ENCODE measurements at regions not wholly inside any gene's neighbourhood (a gene's known extent, or its start where the extent isn't known, plus 50 kb on each side); places are given as distances from the start of the nearest gene placed in this dataset.

- intact Hi-C loops (cut with micrococcal nuclease; ENCODE audit: unreplicated experiment) = loop anchor here (5.0 kb wide), 1 partner anchor 170 kb away; no protein-coding TSS in a partner anchor
- CTCF ChIA-PET = interaction anchor here (0.6 to 1.4 kb wide), 4 partner anchors 114 to 1000 kb away, joined by 3 to 5 read pairs (median 4); no protein-coding TSS in a partner anchor
- BruUV-seq (replicated peaks) = no TSS peak
These were observed 402.9 kb upstream of the SLC14A2 start for GRCh38 chr18:45212181-45213039.

GRCh38 chr18:45213040-45213333 lies 402.3 kb upstream of the SLC14A2 start:
- CTCF ChIA-PET = interaction anchor here (0.6 to 1.4 kb wide), 4 partner anchors 115 to 1000 kb away, joined by 3 to 5 read pairs (median 4); no protein-coding TSS in a partner anchor
- POLR2A ChIA-PET = no interaction called here
- Mint-ChIP-seq H3K4me1 (ENCODE audit: low read depth, unreplicated experiment) (no peaks in the 10 kb centered on the region), H3K27me3 (ENCODE audit: insufficient read depth, unreplicated experiment) (peaks cover 2% of the 10 kb centered on the region), H3K4me3 (ENCODE audit: unreplicated experiment) (no peak overlapping the region), H3K27ac (ENCODE audit: unreplicated experiment) (no peak overlapping the region), H3K36me3 (ENCODE audit: insufficient read depth, unreplicated experiment) (no peaks in the 10 kb centered on the region), H3K9me3 (ENCODE audit: unreplicated experiment) (peaks cover 9% of the 10 kb centered on the region)
- H3K36me3 ChIP-seq (ENCODE audit: control insufficient read depth, insufficient read depth, low read length) = no peaks in the 10 kb centered on the region
- no peaks in the 10 kb centered on the region for H3K27me3 ChIP-seq (replicated peaks; ENCODE audit: control insufficient read depth, insufficient read depth, low read length)
- H3K9me3 ChIP-seq = no peaks in the 10 kb centered on the region
- DNase-seq = no peak
- TF ChIP-seq CTCF (IDR thresholded peaks at IDR 0.05; ENCODE audit: insufficient read depth in 1 of 2, low read depth in 1 of 2, low read length in 1 of 2, severe bottlenecking in 1 of 2, unreplicated experiment in 1 of 2) = no peak
- intact Hi-C loops (cut with micrococcal nuclease; ENCODE audit: unreplicated experiment) = loop anchor here (5.0 kb wide), 1 partner anchor 169 kb away; no protein-coding TSS in a partner anchor
- BruUV-seq (replicated peaks) = no TSS peak
- H3K4me3 ChIP-seq (ENCODE audit: low read depth, low read length) = no peak overlapping the region
- no peaks in the 10 kb centered on the region for H3K4me1 ChIP-seq

More at GRCh38 chr18:45212181-45213039, 402.9 kb upstream of the SLC14A2 start:
- H3K4me1 ChIP-seq = no peaks in the 10 kb centered on the region
- Mint-ChIP-seq H3K4me3 (ENCODE audit: unreplicated experiment) (no peak overlapping the region), H3K9me3 (ENCODE audit: unreplicated experiment) (peaks cover 9% of the 10 kb centered on the region), H3K4me1 (ENCODE audit: low read depth, unreplicated experiment) (no peaks in the 10 kb centered on the region), H3K27me3 (ENCODE audit: insufficient read depth, unreplicated experiment) (peaks cover 2% of the 10 kb centered on the region), H3K36me3 (ENCODE audit: insufficient read depth, unreplicated experiment) (no peaks in the 10 kb centered on the region), H3K27ac (ENCODE audit: unreplicated experiment) (no peak overlapping the region)
- peak; percentile 74 to 88 for TF ChIP-seq CTCF (IDR thresholded peaks at IDR 0.05; ENCODE audit: insufficient read depth in 1 of 2, low read depth in 1 of 2, low read length in 1 of 2, severe bottlenecking in 1 of 2, unreplicated experiment in 1 of 2)
- H3K4me3 ChIP-seq (ENCODE audit: low read depth, low read length) = no peak overlapping the region
- no peaks in the 10 kb centered on the region for H3K9me3 ChIP-seq
- POLR2A ChIA-PET = no interaction called here
- no peaks in the 10 kb centered on the region for H3K36me3 ChIP-seq (ENCODE audit: control insufficient read depth, insufficient read depth, low read length)
- H3K27me3 ChIP-seq (replicated peaks; ENCODE audit: control insufficient read depth, insufficient read depth, low read length) = no peaks in the 10 kb centered on the region
- DNase-seq = peak; percentile 47 to 65

- intact Hi-C loops (cut with micrococcal nuclease; ENCODE audit: unreplicated experiment) = no loop called here
- H3K4me1 Mint-ChIP-seq (ENCODE audit: low read depth, unreplicated experiment) = peaks cover 6% of the 10 kb centered on the region
- H3K9me3 Mint-ChIP-seq (ENCODE audit: unreplicated experiment) = no peaks in the 10 kb centered on the region
- Histone ChIP-seq H3K9me3 (no peaks in the 10 kb centered on the region), H3K36me3 (ENCODE audit: control insufficient read depth, insufficient read depth, low read length) (no peaks in the 10 kb centered on the region), H3K4me1 (no peaks in the 10 kb centered on the region), H3K4me3 (ENCODE audit: low read depth, low read length) (no peak overlapping the region), H3K27me3 (replicated peaks; ENCODE audit: control insufficient read depth, insufficient read depth, low read length) (no peaks in the 10 kb centered on the region)
- ChIA-PET CTCF (no interaction called here), POLR2A (no interaction called here)
- no TSS peak for BruUV-seq (replicated peaks)
- H3K36me3 Mint-ChIP-seq (ENCODE audit: insufficient read depth, unreplicated experiment) = no peaks in the 10 kb centered on the region
- no peak for DNase-seq
- no peak overlapping the region for H3K4me3 Mint-ChIP-seq (ENCODE audit: unreplicated experiment)
- no peak for TF ChIP-seq CTCF (IDR thresholded peaks at IDR 0.05; ENCODE audit: insufficient read depth in 1 of 2, low read depth in 1 of 2, low read length in 1 of 2, severe bottlenecking in 1 of 2, unreplicated experiment in 1 of 2)
- H3K27me3 Mint-ChIP-seq (ENCODE audit: insufficient read depth, unreplicated experiment) = no peaks in the 10 kb centered on the region
- H3K27ac Mint-ChIP-seq (ENCODE audit: unreplicated experiment) = no peak overlapping the region
These were observed 396.8 kb upstream of the SLC14A2 start for GRCh38 chr18:45218436-45218835.

All from Caco-2 (cell line).